Thyroid gland (tissue), 4 donors: ENCODE measurements at regions not wholly inside any gene's neighbourhood (a gene's known extent, or its start where the extent isn't known, plus 50 kb on each side); places are given as distances from the start of the nearest gene placed in this dataset.

Experiments used
- DNase-seq, 2 donors: peaks; one replicate each; pipeline ENCODE4 v3.0.0-alpha.2; 2019
- H3K27ac ChIP-seq, 3 donors: fragments of 200-600 bp; sonication (generic); 1 replicate in 2 of 3; 2 replicates in 1 of 3; pipeline ENCODE4 v1.5.1; 2016 to 2019; ENCODE audit warnings: mild to moderate bottlenecking in 1 of 3, moderate library complexity in 1 of 3
- H3K27me3 ChIP-seq: fragments of 200-600 bp; sonication (generic); one replicate; pipeline ENCODE4 v1.5.1; 2019
- H3K36me3 ChIP-seq, 2 donors: fragments of 200-600 bp; sonication (generic); one replicate each; pipeline ENCODE4 v1.5.1; 2016 to 2019
- H3K4me1 ChIP-seq, 2 donors: fragments of 200-600 bp; sonication (generic); one replicate each; pipeline ENCODE4 v1.5.1; 2017 to 2019
- H3K4me3 ChIP-seq, 3 donors: fragments of 200-600 bp; sonication (generic); replicated peaks in 1 of 3; 1 replicate in 2 of 3; 2 replicates in 1 of 3; pipeline ENCODE4 v1.5.1; 2016; ENCODE audit warnings: mild to moderate bottlenecking in 1 of 3
- H3K9me3 ChIP-seq: fragments of 200-600 bp; sonication (generic); one replicate; pipeline ENCODE4 v1.5.1; 2017
- CTCF ChIP-seq, 6 experiments: fragments of 200-600 bp in 3 of 6; fragments of 450-650 bp in 3 of 6; sonication (generic) in 3 of 6; IDR thresholded peaks; one replicate each; pipeline ENCODE4 v1.5.1; 2016 to 2019; ENCODE audit warnings: antibody characterized with exemption in 6 of 6, mild to moderate bottlenecking in 2 of 6, inconsistent platforms in 1 of 6, moderate library complexity in 1 of 6
- POLR2A ChIP-seq, 2 donors: fragments of 450-650 bp; IDR thresholded peaks; one replicate each; pipeline ENCODE4 v1.6.1; 2017; ENCODE audit warnings: antibody characterized with exemption in 2 of 2, mild to moderate bottlenecking in 2 of 2, moderate library complexity in 1 of 2
- WGBS, 2 donors: methylation state at CpG; one replicate each; pipeline ENCODE4 v1.1.5; 2017; 5-methylcytosine and 5-hydroxymethylcytosine counted together
- intact Hi-C: fragments of 100-400 bp; cut with DNase I; formaldehyde crosslinking; loops from one replicate; pipeline ENCODE4 v1.15.1; 2023

- H3K4me3 ChIP-seq, result no peak overlapping the region
- H3K36me3 ChIP-seq, result no peaks in the 10 kb centered on the region
- DNase-seq, result no peak
- intact Hi-C loops, result no loop called here
- peaks cover 6 to 9% of the 10 kb centered on the region in 2 donors for H3K4me1 ChIP-seq
- no peaks in the 10 kb centered on the region for H3K9me3 ChIP-seq
- peak overlapping the region in 1 of 3 donors; percentile 23 for H3K27ac ChIP-seq
- TF ChIP-seq CTCF (IDR thresholded peaks at IDR 0.05) (no peak), POLR2A (IDR thresholded peaks at IDR 0.05) (no peak)
- WGBS, 2 donors, result 94 to 95% methylated on average over 3 of the region's 3 CpGs
- no peaks in the 10 kb centered on the region for H3K27me3 ChIP-seq
Observed at GRCh38 chr6:12355354-12355753, 65.2 kb downstream of the EDN1 start.

GRCh38 chr6:12356431-12356830 is 66.3 kb downstream of the EDN1 start:
- intact Hi-C loops, result no loop called here

GRCh38 chr6:12356983-12357972 is 67.1 kb downstream of the EDN1 start:
- intact Hi-C loops, result no loop called here
- no peak overlapping the region for H3K27ac ChIP-seq
- peaks cover 6 to 9% of the 10 kb centered on the region in 2 donors for H3K4me1 ChIP-seq
- no peak for DNase-seq
- H3K4me3 ChIP-seq, result no peak overlapping the region
- no peaks in the 10 kb centered on the region for H3K27me3 ChIP-seq
- WGBS, 2 donors, result 72 to 85% methylated on average over 11 of the region's 11 CpGs
- no peak for TF ChIP-seq CTCF (IDR thresholded peaks at IDR 0.05)
- no peak for TF ChIP-seq POLR2A (IDR thresholded peaks at IDR 0.05)
- no peaks in the 10 kb centered on the region for H3K36me3 ChIP-seq
- H3K9me3 ChIP-seq, result no peaks in the 10 kb centered on the region

More at GRCh38 chr6:12356431-12356830, 66.3 kb downstream of the EDN1 start:
- 81 to 95% methylated on average over 3 of the region's 3 CpGs for WGBS, 2 donors
- Histone ChIP-seq H3K27me3 (no peaks in the 10 kb centered on the region), H3K4me1 (peaks cover 6 to 9% of the 10 kb centered on the region in 2 donors), H3K9me3 (no peaks in the 10 kb centered on the region), H3K27ac (no peak overlapping the region), H3K36me3 (no peaks in the 10 kb centered on the region), H3K4me3 (no peak overlapping the region)
- DNase-seq, result no peak
- TF ChIP-seq POLR2A (IDR thresholded peaks at IDR 0.05), result no peak
- no peak for TF ChIP-seq CTCF (IDR thresholded peaks at IDR 0.05)

GRCh38 chr6:12359036-12359435 is 68.9 kb downstream of the EDN1 start:
- Histone ChIP-seq H3K4me3 (no peak overlapping the region), H3K9me3 (no peaks in the 10 kb centered on the region), H3K27me3 (no peaks in the 10 kb centered on the region), H3K36me3 (no peaks in the 10 kb centered on the region), H3K4me1 (peaks cover 6 to 9% of the 10 kb centered on the region in 2 donors), H3K27ac (no peak overlapping the region)
- TF ChIP-seq CTCF (IDR thresholded peaks at IDR 0.05) (no peak), POLR2A (IDR thresholded peaks at IDR 0.05) (no peak)
- WGBS, 2 donors, result 57 to 61% methylated on average over 3 of the region's 3 CpGs
- intact Hi-C loops, result no loop called here
- no peak for DNase-seq
